HG02798 (cell line): ENCODE measurements at regions not wholly inside any gene's neighbourhood (a gene's known extent, or its start where the extent isn't known, plus 50 kb on each side); places are given as distances from the start of the nearest gene placed in this dataset.
"Not testable (repeated sequence)": the region's sequence is repeated elsewhere in the genome, so short reads cannot be mapped to it uniquely, and the experiment has no call there.

Experiments
- ATAC-seq: cut with Tn5 transposase; IDR thresholded peaks from one replicate; pipeline ENCODE4 v1.9.1; 2021; ENCODE audit warnings: mild to moderate bottlenecking; ENCODE audit not compliant: unreplicated experiment, poor library complexity

- ATAC-seq = no peak
Observed at GRCh38 chr7:121745856-121746255, 127.1 kb upstream of the PTPRZ1 start.

- no peak for ATAC-seq
Observed at GRCh38 chr7:121744877-121745276, 128.1 kb upstream of the PTPRZ1 start.

DNA sequence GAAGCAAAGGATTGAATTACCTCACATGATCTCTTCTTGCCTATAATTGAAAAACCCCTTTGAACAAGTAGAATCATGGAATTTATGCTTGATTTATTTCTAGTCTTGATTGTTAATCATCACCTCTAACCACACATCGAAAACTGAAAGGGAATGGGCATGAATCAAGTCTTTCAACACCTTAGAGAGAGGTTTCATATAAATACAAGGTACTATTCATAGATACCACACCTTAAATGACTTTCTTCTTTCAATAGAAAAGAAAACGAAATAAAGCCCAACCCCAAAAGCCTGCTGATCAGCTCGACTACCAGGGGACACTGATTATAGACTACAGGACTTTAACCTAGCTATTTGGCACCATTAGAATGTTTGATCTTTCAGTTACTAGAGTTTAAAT lies 128.6 kb upstream of the PTPRZ1 start:
- ATAC-seq = peak; percentile 31

GRCh38 chr7:121741896-121742295 lies 131.1 kb upstream of the PTPRZ1 start:
- no peak for ATAC-seq

DNA sequence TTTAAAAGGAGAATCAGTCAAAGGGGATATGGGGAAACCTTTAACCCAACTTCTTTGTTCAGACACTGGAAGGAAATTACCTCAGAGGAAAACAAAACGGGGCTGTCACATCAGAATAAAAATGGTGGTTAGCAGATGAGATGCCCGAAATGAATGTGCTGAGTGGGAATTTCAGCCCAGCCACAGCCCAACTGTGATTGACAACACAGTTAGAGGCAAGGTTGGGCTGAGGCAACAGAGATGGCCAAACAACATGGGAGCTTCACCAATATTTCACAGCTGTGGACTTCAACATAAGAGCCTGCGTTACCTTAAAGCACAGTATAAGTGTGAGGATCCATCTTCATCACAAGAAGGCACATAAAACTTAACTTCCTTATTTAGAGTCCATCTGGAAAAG lies 133.5 kb upstream of the PTPRZ1 start:
- no peak for ATAC-seq

DNA sequence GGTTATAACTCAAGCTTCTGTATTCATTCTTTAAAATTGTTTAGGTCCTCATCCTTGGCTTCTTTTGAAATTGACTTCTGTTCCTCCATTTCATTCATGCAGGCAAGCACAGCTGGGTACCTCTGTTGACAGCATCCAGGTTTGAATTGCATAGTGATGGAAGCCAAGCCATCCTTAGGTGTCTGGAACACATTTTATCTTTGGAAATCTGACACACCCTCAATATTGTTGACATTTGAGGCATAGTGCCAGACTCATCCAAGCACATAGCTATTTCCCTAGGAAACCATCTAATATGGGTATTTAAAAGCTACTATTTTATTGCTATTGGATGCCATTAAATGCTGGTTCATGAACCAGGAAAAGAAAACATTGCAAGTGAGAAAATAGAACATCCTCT lies 142.1 kb upstream of the PTPRZ1 start:
- ATAC-seq = no peak

- ATAC-seq = peak; percentile 44
Observed at GRCh38 chr7:121714559-121715303, 158.2 kb upstream of the PTPRZ1 start.

DNA sequence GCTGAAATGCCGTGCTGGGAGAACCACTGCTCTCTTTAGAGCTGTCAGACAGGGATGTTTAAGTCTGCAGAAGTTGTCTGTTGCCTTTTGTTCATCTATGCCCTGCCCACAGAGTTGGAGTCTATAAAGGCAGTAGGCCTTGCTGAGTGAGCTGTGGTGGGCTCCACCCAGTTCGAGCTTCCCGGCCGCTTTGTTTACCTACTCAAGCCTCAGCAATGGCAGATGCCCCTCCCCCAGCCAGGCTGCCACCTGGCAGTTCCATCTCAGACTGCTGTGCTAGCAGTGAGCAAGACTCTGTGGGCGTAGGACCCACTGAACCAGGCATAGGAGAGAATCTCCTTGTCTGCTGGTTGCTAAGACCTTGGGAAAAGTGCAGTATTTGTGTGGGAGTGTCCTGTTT lies 160.0 kb upstream of the PTPRZ1 start:
- not testable (repeated sequence) for ATAC-seq

GRCh38 chr7:121697731-121698316 lies 175.1 kb upstream of the PTPRZ1 start:
- ATAC-seq = no peak

- ATAC-seq = no peak
Observed at GRCh38 chr7:121696954-121697353, 176.0 kb upstream of the PTPRZ1 start.

- ATAC-seq = no peak
Observed at GRCh38 chr7:121689749-121690148, 183.2 kb upstream of the PTPRZ1 start.

DNA sequence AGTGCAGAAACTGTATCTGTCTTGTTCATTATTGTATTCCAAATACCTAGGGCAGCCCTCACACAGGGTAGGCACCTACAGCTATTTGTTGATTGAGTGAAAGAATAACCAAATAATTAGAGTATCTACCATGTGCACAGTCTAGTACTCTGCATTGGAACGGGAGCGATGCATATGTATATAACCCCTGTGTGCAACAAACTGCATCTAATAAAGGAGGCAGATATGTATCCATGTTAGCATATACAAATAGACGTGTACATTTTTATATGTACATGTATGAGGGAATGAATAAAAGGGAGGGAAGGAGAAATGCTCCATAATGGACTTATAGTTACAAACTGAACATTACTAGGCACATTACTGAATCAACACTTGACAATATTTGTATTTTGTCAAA lies 191.3 kb upstream of the PTPRZ1 start:
- ATAC-seq = no peak

DNA sequence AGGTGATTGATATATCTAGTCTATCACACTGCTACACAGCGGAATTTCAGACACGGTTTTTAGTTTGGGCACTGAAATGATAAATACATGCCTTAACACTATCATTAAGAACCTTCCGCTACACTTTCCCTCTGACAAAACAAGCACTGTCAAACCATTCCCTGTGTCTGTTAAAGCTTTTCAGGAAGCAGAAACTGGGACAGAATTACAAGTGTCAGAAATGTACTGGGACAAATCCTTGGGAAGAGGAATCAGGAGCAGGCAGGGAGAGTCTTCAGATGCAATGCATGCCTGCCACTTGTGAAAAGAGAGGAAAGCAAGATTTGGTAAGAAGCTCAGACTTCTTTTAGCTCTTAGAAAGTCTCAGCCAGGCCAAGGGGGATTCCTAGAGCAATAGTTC lies 196.8 kb upstream of the PTPRZ1 start:
- ATAC-seq = no peak

DNA sequence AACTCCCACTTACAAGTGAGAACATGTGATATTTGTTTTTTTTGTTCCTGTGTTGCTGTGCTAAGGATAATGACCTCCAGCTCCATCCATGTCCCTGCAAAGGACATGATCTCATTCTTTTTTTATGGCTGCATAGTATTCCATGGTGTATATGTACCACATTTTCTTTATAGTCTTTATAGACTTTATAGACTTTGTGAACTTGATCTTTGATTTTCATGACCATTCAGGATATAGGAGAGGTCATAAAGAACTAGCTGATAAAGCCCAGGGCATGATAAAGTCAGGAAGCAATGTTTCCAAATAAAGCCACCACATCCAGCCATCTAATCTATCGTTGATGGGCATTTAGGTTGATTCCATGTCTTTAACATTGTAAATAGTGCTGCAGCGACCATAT lies 198.5 kb upstream of the PTPRZ1 start:
- ATAC-seq = not testable (repeated sequence)

- ATAC-seq = no peak
Observed at GRCh38 chr7:121669144-121669543, 203.8 kb upstream of the PTPRZ1 start.

DNA sequence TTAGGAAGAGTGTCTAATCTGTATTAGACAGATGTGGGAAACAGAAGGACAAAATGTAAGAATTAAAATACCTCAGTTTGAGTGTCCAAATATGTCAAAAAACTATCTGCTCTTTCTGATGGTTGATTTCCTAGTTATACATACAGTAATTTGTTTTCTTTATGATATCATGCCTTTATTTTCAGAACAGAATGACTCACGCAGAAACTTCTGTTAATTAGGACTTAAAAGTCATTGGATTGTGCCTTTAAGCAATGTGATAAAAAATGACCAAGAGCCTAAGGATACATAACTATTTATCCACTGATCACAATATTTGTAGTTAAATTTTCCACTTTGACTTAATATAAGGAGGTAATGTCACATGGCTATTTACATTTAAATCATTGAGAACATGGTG lies 206.7 kb upstream of the PTPRZ1 start:
- no peak for ATAC-seq

- ATAC-seq = no peak
Observed at GRCh38 chr7:121643320-121643719, 229.6 kb upstream of the PTPRZ1 start.

DNA sequence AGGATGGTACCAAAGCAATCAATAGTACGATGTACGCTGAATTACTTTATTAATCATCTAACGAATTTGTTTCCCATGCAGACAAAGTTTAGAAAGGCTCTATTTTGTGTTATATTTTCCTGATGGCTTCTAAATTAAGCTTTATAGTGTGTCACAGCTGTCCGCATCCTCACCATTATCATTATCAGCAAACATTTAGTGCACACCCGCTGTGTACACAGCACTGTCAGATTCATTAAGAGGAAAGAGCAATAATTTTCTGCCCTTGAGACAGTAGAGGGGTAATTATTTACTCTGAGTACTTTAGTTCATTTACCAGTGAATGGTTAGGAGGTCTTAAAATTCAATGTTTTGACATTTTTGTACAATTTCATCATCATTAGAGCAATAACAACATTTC lies 233.3 kb upstream of the PTPRZ1 start:
- no peak for ATAC-seq

GRCh38 chr7:121638286-121638685 lies 234.7 kb upstream of the PTPRZ1 start:
- ATAC-seq = no peak

- no peak for ATAC-seq
Observed at GRCh38 chr7:121634356-121634755, 238.2 kb upstream of the FAM3C start.

GRCh38 chr7:121633186-121633585 lies 237.1 kb upstream of the FAM3C start:
- no peak for ATAC-seq

- ATAC-seq = no peak
Observed at GRCh38 chr7:121624958-121625357, 228.8 kb upstream of the FAM3C start.
